ENCODE measurements at regions not wholly inside any gene's neighbourhood (a gene's known extent, or its start where the extent isn't known, plus 50 kb on each side); places are given as distances from the start of the nearest gene placed in this dataset.

DNA sequence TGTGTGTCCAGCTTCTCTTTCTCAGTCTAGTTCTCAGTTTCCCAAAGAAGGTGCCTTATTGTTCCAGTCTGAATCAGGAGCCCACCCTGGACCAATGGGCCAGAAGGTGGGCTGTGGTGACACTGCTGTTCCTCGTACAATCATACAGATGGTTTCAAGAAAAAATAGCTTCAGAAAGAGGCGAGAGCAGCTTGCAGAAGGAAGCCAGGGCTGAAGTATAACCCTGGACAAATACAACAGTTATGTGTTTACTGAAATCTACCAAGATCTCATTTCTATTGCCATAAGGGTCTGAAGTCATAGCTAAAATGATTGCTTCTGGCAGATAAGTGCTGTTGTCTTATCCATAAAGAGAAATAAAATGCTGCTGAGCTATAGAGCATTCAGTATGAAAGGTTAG, 75.4 kb downstream of the PFDN4 start:
- TF ChIP-seq, protein P1, sequence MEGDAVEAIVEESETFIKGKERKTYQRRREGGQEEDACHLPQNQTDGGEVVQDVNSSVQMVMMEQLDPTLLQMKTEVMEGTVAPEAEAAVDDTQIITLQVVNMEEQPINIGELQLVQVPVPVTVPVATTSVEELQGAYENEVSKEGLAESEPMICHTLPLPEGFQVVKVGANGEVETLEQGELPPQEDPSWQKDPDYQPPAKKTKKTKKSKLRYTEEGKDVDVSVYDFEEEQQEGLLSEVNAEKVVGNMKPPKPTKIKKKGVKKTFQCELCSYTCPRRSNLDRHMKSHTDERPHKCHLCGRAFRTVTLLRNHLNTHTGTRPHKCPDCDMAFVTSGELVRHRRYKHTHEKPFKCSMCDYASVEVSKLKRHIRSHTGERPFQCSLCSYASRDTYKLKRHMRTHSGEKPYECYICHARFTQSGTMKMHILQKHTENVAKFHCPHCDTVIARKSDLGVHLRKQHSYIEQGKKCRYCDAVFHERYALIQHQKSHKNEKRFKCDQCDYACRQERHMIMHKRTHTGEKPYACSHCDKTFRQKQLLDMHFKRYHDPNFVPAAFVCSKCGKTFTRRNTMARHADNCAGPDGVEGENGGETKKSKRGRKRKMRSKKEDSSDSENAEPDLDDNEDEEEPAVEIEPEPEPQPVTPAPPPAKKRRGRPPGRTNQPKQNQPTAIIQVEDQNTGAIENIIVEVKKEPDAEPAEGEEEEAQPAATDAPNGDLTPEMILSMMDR (IDR thresholded peaks at IDR 0.05; ENCODE audit: partially characterized antibody, unreplicated experiment): no peak
- no peaks in the 10 kb centered on the region for H3K4me1 Mint-ChIP-seq (ENCODE audit: low read depth, unreplicated experiment)

DNA sequence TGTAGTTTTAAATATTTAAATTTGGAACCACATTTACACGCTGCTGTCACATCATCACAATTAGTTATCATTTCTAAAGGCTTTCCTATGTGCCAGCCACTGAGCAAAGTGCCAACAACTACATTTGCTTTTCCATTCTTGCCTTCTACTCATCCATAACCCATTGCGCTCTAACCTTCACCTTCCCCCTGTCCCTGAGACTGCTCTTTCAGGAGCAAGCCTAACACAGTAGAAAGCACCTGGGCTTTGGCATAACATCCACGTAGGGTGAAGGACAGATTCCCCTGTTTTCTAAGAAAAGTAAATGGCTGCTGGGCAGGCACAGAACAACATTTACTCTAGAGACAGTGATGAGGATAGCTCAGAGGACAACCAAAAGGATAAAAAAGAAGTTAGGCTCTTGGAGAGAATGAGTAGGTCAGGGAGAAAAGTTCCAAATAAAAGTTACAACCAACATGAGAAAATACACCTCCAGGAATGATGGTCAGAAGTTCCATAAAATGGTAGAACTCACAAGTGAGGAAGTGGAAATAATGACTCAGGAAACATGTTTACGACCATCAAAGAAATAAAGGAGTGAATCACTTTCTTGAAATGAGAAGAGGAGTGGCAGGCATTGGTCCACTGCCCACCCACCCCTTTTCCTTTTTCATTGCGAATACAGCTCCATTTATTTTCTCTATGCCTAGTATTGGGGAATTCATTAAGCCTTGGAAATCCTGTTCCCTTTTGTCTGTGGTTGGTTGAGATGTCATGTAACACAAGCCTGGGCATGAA, 77.2 kb downstream of the PFDN4 start:
- Mint-ChIP-seq H3K27ac (ENCODE audit: unreplicated experiment) (no peak overlapping the region), H3K4me1 (ENCODE audit: low read depth, unreplicated experiment) (no peaks in the 10 kb centered on the region), H3K36me3 (ENCODE audit: unreplicated experiment) (no peaks in the 10 kb centered on the region), H3K9me3 (ENCODE audit: unreplicated experiment) (no peaks in the 10 kb centered on the region), H3K27me3 (ENCODE audit: unreplicated experiment) (no peaks in the 10 kb centered on the region), H3K4me3 (ENCODE audit: unreplicated experiment) (no peak overlapping the region)
- TF ChIP-seq, protein P1 (IDR thresholded peaks at IDR 0.05; ENCODE audit: partially characterized antibody, unreplicated experiment): no peak
- no peak for DNase-seq

More for the DNA sequence above, 75.4 kb downstream of the PFDN4 start:
- Mint-ChIP-seq H3K27me3 (ENCODE audit: unreplicated experiment) (no peaks in the 10 kb centered on the region), H3K36me3 (ENCODE audit: unreplicated experiment) (no peaks in the 10 kb centered on the region), H3K9me3 (ENCODE audit: unreplicated experiment) (no peaks in the 10 kb centered on the region), H3K4me3 (ENCODE audit: unreplicated experiment) (no peak overlapping the region), H3K27ac (ENCODE audit: unreplicated experiment) (no peak overlapping the region)
- DNase-seq: no peak

DNA sequence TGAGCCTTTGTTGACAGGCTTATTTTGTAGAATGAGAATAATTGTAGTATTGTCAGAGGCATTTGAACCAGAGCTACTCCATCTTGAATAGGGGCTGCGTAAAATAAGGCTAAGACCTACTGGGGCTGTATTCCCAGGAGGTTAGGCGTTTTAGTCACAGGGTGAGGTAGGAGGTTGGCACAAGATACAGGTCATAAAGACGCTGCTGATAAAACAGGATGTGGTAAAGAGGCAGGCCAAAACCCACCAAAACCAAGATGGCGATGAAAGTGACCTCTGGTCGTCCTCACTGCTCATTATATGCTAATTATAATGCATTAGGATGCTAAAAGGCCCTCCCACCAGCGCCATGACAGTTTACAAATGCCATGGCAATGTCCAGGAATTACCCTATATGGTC, 82.7 kb downstream of the PFDN4 start:
- Mint-ChIP-seq H3K4me3 (ENCODE audit: unreplicated experiment) (no peak overlapping the region), H3K27ac (ENCODE audit: unreplicated experiment) (no peak overlapping the region), H3K36me3 (ENCODE audit: unreplicated experiment) (no peaks in the 10 kb centered on the region), H3K9me3 (ENCODE audit: unreplicated experiment) (no peaks in the 10 kb centered on the region), H3K4me1 (ENCODE audit: low read depth, unreplicated experiment) (peaks cover 6% of the 10 kb centered on the region), H3K27me3 (ENCODE audit: unreplicated experiment) (no peaks in the 10 kb centered on the region)
- TF ChIP-seq, protein P1 (IDR thresholded peaks at IDR 0.05; ENCODE audit: partially characterized antibody, unreplicated experiment): no peak
- no peak for DNase-seq

DNA sequence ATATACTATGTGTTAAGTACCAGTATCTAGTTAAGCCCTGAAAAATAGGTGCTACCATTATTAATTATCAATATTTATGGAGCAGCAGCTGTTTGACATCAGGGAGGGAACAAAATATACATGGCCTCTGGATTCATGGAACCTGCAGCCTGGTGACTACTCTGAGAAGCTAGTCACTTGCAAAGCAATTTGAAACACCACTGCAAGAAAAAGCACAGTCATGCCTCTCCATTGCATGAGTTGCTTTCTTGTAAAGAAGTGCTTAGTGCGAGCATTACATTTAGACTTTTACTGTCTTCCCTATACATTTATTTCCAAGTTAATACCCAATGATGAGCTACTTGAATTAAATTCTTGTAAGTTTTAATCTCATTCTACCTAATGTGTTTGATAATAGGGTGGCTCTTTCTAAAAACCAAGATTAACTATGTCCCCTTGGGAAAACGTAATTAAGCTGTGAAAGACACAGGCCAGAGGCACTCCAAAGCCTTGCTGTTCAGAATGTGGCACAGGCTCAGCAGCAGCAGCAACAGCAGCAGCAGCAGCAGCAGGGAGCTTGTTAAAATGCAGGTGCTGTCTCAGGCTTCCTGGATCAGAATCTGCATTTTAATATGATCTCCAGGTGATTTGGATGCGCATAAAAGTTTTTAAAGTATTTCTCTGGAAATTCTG, 83.6 kb downstream of the PFDN4 start:
- Mint-ChIP-seq H3K36me3 (ENCODE audit: unreplicated experiment) (no peaks in the 10 kb centered on the region), H3K4me3 (ENCODE audit: unreplicated experiment) (no peak overlapping the region), H3K4me1 (ENCODE audit: low read depth, unreplicated experiment) (peaks cover 6% of the 10 kb centered on the region), H3K9me3 (ENCODE audit: unreplicated experiment) (no peaks in the 10 kb centered on the region), H3K27ac (ENCODE audit: unreplicated experiment) (no peak overlapping the region), H3K27me3 (ENCODE audit: unreplicated experiment) (no peaks in the 10 kb centered on the region)
- TF ChIP-seq, protein P1 (IDR thresholded peaks at IDR 0.05; ENCODE audit: partially characterized antibody, unreplicated experiment): no peak
- no peak for DNase-seq

DNA sequence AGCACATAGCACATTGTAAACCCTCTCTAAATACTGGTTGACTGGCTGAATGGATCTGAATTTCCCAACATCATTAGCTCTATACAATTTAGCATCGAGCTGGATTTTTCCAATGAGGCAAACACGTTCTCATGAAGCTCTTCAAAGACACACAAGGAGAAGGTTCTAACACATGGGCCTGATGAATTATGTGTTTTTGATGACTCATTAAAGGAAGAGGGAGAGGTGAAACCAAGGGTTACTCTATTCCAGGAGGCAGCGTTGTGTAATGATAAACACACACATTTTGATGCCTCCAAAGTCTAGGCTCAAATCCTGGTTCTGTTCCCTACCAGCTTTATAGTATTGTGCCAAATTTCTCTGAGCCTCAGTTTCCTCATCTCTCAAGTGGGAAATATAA, 84.3 kb downstream of the PFDN4 start:
- Mint-ChIP-seq H3K4me3 (ENCODE audit: unreplicated experiment) (no peak overlapping the region), H3K27me3 (ENCODE audit: unreplicated experiment) (no peaks in the 10 kb centered on the region), H3K4me1 (ENCODE audit: low read depth, unreplicated experiment) (peaks cover 6% of the 10 kb centered on the region), H3K9me3 (ENCODE audit: unreplicated experiment) (no peaks in the 10 kb centered on the region), H3K27ac (ENCODE audit: unreplicated experiment) (no peak overlapping the region), H3K36me3 (ENCODE audit: unreplicated experiment) (no peaks in the 10 kb centered on the region)
- DNase-seq: no peak
- TF ChIP-seq, protein P1 (IDR thresholded peaks at IDR 0.05; ENCODE audit: partially characterized antibody, unreplicated experiment): no peak

All from glutamatergic neuron (in vitro differentiated cells).